Amygdala (tissue), 56 donors: ENCODE measurements at regions not wholly inside any gene's neighbourhood (a gene's known extent, or its start where the extent isn't known, plus 50 kb on each side); places are given as distances from the start of the nearest gene placed in this dataset.
A peak's percentile ranks its signal among the peaks of the same experiment; 100 is the strongest.

Experiments
- DNase-seq, 56 donors: peaks; one replicate each; lab custom pipeline; 2025; lab: John Stamatoyannopoulos, UW

- no peak for DNase-seq
Measured at GRCh38 chr13:97627566-97627965, 193.6 kb downstream of the RAP2A start.

DNA sequence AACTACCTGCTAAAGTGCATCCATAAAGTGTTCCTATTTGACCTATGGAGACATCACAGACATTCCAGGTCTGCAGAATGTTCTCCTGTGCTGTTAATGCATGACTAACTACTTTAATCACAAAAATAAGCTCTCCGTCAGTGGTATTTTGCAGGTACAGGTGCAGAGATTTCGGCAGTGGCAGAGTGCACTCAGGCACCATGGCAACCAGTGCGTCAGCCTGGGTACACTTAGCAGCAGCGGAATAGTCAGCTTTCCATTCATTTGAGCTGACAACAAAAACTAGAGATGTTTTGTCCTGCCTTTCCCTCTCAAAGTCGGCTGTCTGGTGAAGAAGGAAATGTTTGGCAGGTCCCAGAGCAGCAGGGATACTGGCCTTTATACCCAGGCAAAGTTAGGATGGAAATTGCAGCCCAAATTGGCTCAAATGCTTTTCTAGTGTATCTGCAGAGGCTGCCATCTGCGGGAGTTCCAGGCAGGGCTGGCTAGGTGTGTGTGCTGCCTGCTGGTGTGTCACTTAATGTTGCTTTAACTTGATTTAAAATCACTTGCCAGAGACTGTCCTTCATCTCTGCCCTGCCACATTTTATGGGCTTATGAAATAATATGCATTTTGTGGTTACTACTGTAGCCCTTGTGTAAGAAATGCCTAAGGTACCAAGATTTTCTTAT is 195.8 kb downstream of the RAP2A start:
- DNase-seq: peak in 17 of 56 donors; percentile 1 to 43 (median 12)

GRCh38 chr13:97630725-97631124 is 196.8 kb downstream of the RAP2A start:
- no peak for DNase-seq

GRCh38 chr13:97631158-97631557 is 197.2 kb downstream of the RAP2A start:
- no peak for DNase-seq

DNA sequence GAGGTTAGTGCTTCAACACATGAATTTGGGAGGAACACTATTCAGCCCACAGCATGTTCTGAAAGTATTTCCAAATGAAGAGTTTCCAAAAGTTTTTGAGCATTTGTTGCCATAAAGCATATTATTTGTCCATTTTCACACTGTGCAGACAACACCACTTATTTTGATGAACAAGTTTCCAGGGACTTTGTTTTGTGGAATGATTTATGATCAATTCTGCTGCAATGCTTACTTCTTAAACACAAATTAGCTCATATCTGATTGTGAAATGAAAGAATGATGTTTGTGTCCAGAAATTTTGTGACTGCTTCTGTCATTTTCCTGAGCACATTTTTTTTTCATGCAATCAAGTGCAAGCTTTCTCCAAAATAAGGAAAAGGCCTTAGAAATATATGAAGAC is 205.3 kb downstream of the RAP2A start:
- no peak for DNase-seq

DNA sequence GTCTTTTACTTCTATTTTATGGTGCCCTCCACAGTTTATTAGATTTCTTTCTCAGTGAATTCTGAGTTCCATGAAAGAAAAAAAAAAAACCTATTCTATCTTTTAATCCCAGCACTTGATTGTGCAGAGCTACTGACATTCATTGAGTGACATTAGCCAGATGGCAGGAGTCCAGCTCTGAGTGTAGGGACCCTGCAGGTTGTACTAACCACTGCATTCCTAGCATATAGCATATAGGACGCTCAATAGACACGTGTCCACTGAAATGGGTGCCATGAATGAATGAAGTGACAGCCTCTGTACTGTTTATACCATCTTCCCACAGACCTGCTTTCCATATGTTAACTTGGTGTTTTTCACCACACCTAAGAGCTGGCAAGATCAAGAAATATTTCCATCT is 206.3 kb downstream of the RAP2A start:
- DNase-seq: no peak

- DNase-seq: no peak
Measured at GRCh38 chr13:97648171-97648880, 214.4 kb downstream of the RAP2A start.

DNA sequence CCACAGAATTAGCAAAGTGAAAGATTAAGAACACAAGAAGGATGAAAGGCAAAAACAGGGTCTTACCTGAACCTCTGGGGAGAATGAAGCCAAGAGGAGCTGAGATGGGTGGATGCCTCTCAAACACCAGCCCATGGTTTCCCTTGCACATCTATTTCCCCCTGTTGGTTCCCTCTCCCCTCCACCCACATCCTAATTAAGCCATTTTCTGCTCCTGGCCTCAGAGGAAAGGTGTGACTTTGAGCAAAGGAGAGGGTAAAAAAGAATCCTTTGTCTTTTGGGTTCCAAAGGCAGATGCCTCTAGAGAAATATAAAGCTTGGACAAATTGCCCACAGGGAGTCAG is 214.9 kb downstream of the RAP2A start:
- DNase-seq: no peak

- DNase-seq: no peak
Measured at GRCh38 chr13:97653443-97654140, 219.6 kb downstream of the RAP2A start.

GRCh38 chr13:97654236-97654635 is 220.3 kb downstream of the RAP2A start:
- DNase-seq: no peak

DNA sequence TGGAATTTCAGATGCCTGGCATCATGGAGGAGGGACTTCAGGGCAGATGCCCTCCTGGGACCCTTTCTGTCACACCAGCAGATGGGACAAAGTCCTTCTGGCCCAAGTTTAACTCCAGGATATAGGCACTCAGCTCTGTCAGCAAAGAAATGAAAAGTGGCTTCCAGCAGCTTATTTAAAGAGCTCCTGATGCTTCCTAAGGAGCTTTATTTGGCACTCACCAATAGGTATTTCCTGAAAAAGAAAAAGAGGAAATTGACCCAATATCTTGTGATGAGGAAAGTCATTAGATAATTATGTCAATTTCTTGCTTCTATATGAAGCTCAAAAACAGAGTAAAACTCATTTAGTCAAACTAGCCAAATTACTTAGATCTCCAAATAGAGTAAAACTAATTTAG is 224.6 kb downstream of the RAP2A start:
- DNase-seq: no peak

DNA sequence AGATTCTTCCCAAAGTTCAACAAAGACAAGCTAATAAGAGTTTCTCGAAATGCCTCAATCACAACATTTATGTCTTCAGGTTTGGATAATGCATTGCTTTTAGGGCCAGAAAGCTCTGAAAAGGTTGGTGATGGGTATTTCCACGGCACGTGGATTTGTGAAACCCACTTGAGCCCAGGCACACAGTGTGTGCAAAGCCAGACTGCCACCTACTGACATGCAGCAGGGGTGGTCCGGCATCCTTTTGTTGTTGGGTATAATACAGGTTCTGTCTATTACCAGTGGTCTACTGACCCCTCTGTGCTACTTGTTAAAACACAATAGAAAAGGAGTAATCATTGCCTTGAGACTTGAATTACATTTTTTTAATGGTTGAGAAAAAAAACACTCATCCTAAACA is 225.6 kb downstream of the RAP2A start:
- peak in 22 of 56 donors; percentile 0 to 43 (median 6) for DNase-seq

- no peak for DNase-seq
Measured at GRCh38 chr13:97660594-97661260, 226.8 kb downstream of the RAP2A start.

- no peak for DNase-seq
Measured at GRCh38 chr13:97686594-97686993, 252.6 kb downstream of the RAP2A start.

DNA sequence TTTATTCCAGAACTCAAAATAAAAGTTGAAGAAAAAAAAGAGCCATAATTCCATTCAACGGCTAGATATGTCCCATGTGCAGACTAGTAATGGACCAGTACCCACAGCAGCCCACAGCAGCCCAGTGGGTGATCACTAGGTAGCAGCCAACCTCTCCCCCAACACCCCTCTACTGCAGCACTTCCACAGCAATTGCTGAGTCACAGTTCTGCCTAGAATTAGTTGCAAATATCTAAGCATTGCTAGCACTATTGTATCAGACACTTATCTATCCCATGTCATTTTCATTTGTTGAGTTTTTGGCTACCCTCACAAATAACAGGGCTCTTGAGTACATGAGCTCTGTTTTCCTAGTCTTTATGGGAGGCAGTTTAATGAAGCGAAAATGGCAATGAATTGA is 258.7 kb downstream of the RAP2A start:
- DNase-seq: no peak

GRCh38 chr13:97695684-97696083 is 257.8 kb upstream of the IPO5 start:
- DNase-seq: no peak

- no peak for DNase-seq
Measured at GRCh38 chr13:97696921-97697320, 256.6 kb upstream of the IPO5 start.

- DNase-seq: no peak
Measured at GRCh38 chr13:97700306-97700848, 253.1 kb upstream of the IPO5 start.

DNA sequence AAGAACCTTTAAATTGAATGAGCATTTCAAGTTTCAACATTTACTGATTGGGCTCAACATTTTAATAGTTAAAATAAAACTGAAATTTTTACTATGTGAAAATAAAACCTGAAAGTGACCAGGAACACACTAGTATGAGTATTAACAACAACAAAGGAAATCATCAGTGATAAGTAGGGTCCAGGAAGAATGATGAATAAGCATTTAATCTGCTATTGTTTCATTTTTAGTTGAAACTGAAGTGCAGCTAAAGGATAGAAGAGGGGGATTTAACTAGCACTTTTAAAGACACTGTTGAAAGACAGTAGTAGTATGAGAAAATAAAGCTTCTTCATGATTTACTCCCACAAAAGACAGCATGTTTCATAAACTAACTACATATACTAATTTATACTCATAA is 250.9 kb upstream of the IPO5 start:
- DNase-seq: no peak

- DNase-seq: no peak
Measured at GRCh38 chr13:97710797-97711196, 242.7 kb upstream of the IPO5 start.

GRCh38 chr13:97712770-97713169 is 240.7 kb upstream of the IPO5 start:
- DNase-seq: no peak
